ENCODE measurements at regions not wholly inside any gene's neighbourhood (a gene's known extent, or its start where the extent isn't known, plus 50 kb on each side); places are given as distances from the start of the nearest gene placed in this dataset.

- TF ChIP-seq CTCF (IDR thresholded peaks at IDR 0.05; ENCODE audit: insufficient read depth, low read length, poor library complexity, severe bottlenecking) = no peak
- no peak for TF ChIP-seq EZH2phosphoT487 (conservative IDR thresholded peaks at IDR 0.05; ENCODE audit: low read length)
Measured at GRCh38 chr10:118472415-118473304, 122.8 kb downstream of the PRLHR start.
